ENCODE measurements at regions not wholly inside any gene's neighbourhood (a gene's known extent, or its start where the extent isn't known, plus 50 kb on each side); places are given as distances from the start of the nearest gene placed in this dataset.

DNA sequence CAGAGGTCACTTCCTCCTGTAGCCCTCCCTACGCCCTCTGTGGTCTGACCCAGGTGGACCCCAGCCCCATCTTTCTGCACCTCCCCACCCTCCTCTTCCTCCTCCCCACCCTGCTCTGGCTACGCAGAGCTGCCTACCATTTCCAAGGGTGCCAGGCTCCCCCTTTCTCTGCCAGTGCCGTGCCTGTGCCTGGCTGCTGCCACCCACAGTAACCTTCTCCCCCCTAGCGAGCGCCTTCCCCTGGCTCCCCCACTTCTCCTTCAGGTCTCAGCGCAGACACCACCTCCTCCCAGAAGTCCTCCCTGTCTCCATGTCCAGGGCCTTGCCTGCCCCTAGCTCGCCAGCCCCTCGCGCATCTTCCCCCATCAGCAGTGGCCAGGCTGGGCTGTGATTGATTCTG is 471.5 kb downstream of the PTPRU start:
- H3K4me3 ChIP-seq (ENCODE audit: low read length) = no peak overlapping the region
- no peak overlapping the region for H3K9ac ChIP-seq (ENCODE audit: low read depth, low read length)
- no peak overlapping the region for H3K27ac ChIP-seq (ENCODE audit: low read length)
- H3K9me3 ChIP-seq (ENCODE audit: insufficient read depth, low read depth, low read length) = no peaks in the 10 kb centered on the region
- peaks cover 6% of the 10 kb centered on the region; the same call in 1 of the 2 replicates for H3K4me1 ChIP-seq (ENCODE audit: insufficient read depth, low read length)
- H3K36me3 ChIP-seq (ENCODE audit: insufficient read depth, low read depth, low read length) = no peaks in the 10 kb centered on the region
- no peaks in the 10 kb centered on the region; the same call in 1 of the 2 replicates for H3K27me3 ChIP-seq (ENCODE audit: insufficient read depth, low read length)

DNA sequence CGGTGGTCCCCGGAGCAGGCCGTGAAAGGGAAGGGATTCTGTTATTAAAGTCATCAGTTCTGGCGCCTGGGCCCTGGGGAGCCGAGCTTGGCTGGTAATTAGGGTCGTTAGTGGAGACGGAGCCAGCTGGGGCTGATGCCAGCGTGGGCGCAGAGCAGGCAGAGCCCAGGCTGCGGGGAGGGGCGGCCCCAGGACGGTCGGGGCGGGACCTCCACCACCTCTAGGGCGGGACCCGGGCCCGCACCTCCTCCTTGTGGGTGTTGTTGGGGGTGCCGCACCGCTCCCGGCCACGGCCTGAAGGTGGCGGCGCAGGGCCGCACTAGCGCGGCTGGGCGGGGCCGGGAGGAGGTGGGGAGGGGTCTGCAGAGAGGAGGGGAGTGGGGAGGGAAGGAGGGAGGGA is 470.6 kb downstream of the PTPRU start:
- H3K4me1 ChIP-seq (ENCODE audit: insufficient read depth, low read length) = peaks cover 6% of the 10 kb centered on the region; the same call in 1 of the 2 replicates
- peak overlapping the region; percentile 61; the same call in 1 of the 2 replicates for H3K4me3 ChIP-seq (ENCODE audit: low read length)
- no peaks in the 10 kb centered on the region for H3K9me3 ChIP-seq (ENCODE audit: insufficient read depth, low read depth, low read length)
- H3K27me3 ChIP-seq (ENCODE audit: insufficient read depth, low read length) = no peaks in the 10 kb centered on the region; the same call in 1 of the 2 replicates
- H3K27ac ChIP-seq (ENCODE audit: low read length) = no peak overlapping the region
- no peak overlapping the region for H3K9ac ChIP-seq (ENCODE audit: low read depth, low read length)
- no peaks in the 10 kb centered on the region for H3K36me3 ChIP-seq (ENCODE audit: insufficient read depth, low read depth, low read length)

DNA sequence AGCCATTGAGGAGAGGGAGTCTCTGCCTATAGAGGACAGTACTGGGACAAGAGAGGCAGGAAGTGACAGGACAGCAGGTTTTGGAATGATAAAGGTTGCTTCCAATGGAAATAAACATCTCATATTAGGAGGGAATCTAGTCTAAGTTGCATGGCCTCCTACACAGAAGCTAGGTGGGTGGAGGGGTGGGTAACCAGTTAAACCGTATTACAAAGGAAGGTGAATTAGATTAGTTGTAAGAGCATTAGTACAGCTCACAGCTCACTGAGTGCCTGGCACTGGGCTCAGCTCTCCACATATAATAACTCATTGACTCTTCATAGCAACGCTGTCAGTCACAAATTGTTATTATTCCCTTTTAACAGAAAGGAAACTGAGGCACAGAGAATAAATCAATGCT is 468.1 kb downstream of the PTPRU start:
- Histone ChIP-seq H3K4me1 (ENCODE audit: insufficient read depth, low read length) (peaks cover 6% of the 10 kb centered on the region; the same call in 1 of the 2 replicates), H3K36me3 (ENCODE audit: insufficient read depth, low read depth, low read length) (no peaks in the 10 kb centered on the region), H3K9me3 (ENCODE audit: insufficient read depth, low read depth, low read length) (no peaks in the 10 kb centered on the region), H3K27me3 (ENCODE audit: insufficient read depth, low read length) (no peaks in the 10 kb centered on the region; the same call in 1 of the 2 replicates), H3K4me3 (ENCODE audit: low read length) (no peak overlapping the region), H3K9ac (ENCODE audit: low read depth, low read length) (no peak overlapping the region), H3K27ac (ENCODE audit: low read length) (no peak overlapping the region)

DNA sequence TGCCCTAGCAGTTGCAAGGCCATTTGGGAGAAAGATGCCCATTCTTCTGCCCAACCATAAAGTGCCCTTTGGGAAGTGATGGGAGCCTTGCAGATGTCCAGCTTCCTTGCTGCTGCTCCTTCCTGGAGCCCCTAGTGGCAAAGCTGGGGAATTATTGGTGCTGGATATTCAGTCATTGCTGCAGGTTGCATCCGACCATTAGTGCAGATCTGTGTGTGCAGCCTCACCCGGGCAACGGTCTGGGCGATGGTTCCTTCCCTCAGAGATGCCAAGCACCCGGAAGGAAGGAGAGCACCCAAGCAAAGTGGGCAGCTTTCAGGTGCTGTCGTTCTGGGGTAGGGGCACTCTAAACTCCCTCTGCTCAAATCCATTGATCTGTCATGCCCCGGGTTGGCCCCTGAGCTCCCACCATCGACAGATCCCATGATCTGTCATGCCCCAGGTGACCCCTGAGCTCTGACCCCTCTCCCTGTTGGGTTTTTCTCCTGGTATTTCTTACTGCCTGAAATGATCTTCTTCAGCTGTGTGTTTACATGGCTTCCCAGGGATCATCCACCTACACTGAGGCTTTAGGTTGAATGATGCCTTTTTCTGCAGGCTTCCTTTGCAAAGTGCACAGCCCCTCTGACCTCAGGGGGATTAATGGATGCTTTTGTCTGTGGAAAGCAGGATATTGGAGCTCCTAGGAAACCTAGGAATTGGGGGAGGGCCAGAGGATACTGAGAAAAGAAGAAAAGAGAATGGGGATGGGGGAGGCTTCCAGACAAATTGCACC is 467.5 kb downstream of the PTPRU start:
- H3K4me1 ChIP-seq (ENCODE audit: insufficient read depth, low read length) = peaks cover 6% of the 10 kb centered on the region; the same call in 1 of the 2 replicates
- no peaks in the 10 kb centered on the region; the same call in 1 of the 2 replicates for H3K27me3 ChIP-seq (ENCODE audit: insufficient read depth, low read length)
- H3K9ac ChIP-seq (ENCODE audit: low read depth, low read length) = no peak overlapping the region
- H3K9me3 ChIP-seq (ENCODE audit: insufficient read depth, low read depth, low read length) = no peaks in the 10 kb centered on the region
- no peak overlapping the region for H3K4me3 ChIP-seq (ENCODE audit: low read length)
- H3K27ac ChIP-seq (ENCODE audit: low read length) = no peak overlapping the region
- no peaks in the 10 kb centered on the region for H3K36me3 ChIP-seq (ENCODE audit: insufficient read depth, low read depth, low read length)

DNA sequence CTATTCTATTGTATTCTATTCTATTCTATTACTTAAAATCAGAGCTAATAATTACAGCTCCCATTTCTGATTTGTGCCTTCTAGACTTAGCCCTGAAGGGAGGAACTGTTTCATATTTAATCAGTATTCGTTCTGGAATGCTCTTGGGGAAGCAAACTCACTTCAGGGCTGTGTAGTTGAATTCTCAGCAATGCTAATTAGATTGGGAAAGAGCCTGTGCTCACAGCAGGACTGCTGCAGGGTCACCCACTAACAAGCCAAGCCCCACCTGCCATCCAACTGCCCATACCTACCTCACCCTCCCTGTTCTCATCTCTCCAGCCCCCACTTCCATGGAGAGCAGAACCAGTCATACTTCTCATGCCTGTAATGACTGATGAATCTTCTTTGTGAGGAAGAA is 464.2 kb downstream of the PTPRU start:
- Histone ChIP-seq H3K9ac (ENCODE audit: low read depth, low read length) (no peak overlapping the region), H3K36me3 (ENCODE audit: insufficient read depth, low read depth, low read length) (no peaks in the 10 kb centered on the region), H3K4me3 (ENCODE audit: low read length) (no peak overlapping the region), H3K27ac (ENCODE audit: low read length) (no peak overlapping the region), H3K4me1 (ENCODE audit: insufficient read depth, low read length) (peaks cover 6% of the 10 kb centered on the region; the same call in 1 of the 2 replicates), H3K9me3 (ENCODE audit: insufficient read depth, low read depth, low read length) (no peaks in the 10 kb centered on the region), H3K27me3 (ENCODE audit: insufficient read depth, low read length) (no peaks in the 10 kb centered on the region; the same call in 1 of the 2 replicates)

DNA sequence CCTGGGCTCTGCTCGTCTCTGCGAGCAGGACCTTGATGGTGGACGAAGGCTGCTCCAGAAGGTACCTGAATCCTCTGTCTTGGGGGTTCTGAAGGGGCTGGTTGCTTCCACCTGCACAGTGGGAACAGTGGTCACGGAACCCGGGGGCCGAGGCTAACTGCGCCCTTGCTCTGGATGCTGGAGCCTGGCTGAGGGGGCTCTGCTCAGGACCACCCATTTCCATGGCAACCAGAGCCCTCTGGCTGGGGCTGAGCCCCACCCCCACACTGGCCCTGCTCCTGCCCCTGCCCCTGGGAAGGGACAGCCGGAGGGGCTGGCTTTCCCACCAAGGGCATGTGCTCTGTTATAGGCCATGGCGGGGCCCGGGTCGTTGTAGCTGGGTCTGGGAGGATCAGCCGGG is 462.3 kb downstream of the PTPRU start:
- H3K36me3 ChIP-seq (ENCODE audit: insufficient read depth, low read depth, low read length) = no peaks in the 10 kb centered on the region

DNA sequence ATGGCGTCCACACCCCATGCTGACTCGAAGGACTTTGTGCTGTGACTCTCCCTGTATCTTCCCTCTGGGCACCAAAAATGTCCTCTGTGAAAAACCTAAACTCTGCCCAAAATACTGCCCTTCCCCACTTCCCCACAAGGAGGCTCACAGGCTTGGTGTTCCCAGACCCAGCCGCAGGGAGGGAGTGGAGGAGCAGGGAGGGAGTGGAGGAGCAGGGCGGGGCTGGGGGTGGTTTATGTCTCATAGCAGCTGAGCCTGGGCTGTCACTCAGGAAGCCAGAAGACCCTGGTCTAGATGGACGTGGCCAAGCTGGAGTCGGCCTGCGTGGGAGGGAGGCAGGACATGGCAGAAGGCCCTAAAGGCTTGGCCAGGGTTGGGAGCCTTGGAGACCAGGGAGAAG is 461.7 kb downstream of the PTPRU start:
- no peaks in the 10 kb centered on the region for H3K27me3 ChIP-seq (ENCODE audit: insufficient read depth, low read length)

More for the DNA sequence above, 462.3 kb downstream of the PTPRU start:
- no peak overlapping the region for H3K9ac ChIP-seq (ENCODE audit: low read depth, low read length)
- H3K4me3 ChIP-seq (ENCODE audit: low read length) = no peak overlapping the region
- H3K4me1 ChIP-seq (ENCODE audit: insufficient read depth, low read length) = no peaks in the 10 kb centered on the region
- H3K27ac ChIP-seq (ENCODE audit: low read length) = no peak overlapping the region
- H3K27me3 ChIP-seq (ENCODE audit: insufficient read depth, low read length) = no peaks in the 10 kb centered on the region
- H3K9me3 ChIP-seq (ENCODE audit: insufficient read depth, low read depth, low read length) = no peaks in the 10 kb centered on the region

DNA sequence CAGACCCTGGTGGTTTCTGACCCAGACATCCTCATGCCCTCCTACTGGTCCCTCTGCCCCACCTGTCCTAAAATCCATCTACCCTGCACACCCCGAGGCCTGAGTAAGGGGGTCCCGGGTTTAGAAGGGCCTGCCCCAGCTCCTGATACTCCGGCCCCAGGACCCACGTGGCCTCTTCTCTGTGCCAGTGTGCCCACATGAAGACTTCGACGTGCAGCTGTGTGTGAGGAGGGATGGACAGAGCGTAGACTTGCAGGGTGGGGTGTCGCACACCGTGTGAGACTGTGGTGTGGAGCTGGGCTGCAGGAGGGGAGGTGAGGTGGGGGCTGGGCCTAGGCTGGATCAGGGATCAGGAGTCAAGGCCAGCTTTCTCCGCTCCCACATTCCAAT is 461.1 kb downstream of the PTPRU start:
- H3K4me1 ChIP-seq (ENCODE audit: insufficient read depth, low read length) = no peaks in the 10 kb centered on the region
- no peak overlapping the region for H3K4me3 ChIP-seq (ENCODE audit: low read length)
- no peak overlapping the region for H3K9ac ChIP-seq (ENCODE audit: low read depth, low read length)
- no peaks in the 10 kb centered on the region for H3K9me3 ChIP-seq (ENCODE audit: insufficient read depth, low read depth, low read length)
- H3K27ac ChIP-seq (ENCODE audit: low read length) = no peak overlapping the region
- H3K27me3 ChIP-seq (ENCODE audit: insufficient read depth, low read length) = no peaks in the 10 kb centered on the region
- H3K36me3 ChIP-seq (ENCODE audit: insufficient read depth, low read depth, low read length) = no peaks in the 10 kb centered on the region

More for the DNA sequence above, 461.7 kb downstream of the PTPRU start:
- no peaks in the 10 kb centered on the region for H3K36me3 ChIP-seq (ENCODE audit: insufficient read depth, low read depth, low read length)
- H3K4me3 ChIP-seq (ENCODE audit: low read length) = no peak overlapping the region
- no peak overlapping the region for H3K27ac ChIP-seq (ENCODE audit: low read length)
- H3K9ac ChIP-seq (ENCODE audit: low read depth, low read length) = no peak overlapping the region
- no peaks in the 10 kb centered on the region for H3K9me3 ChIP-seq (ENCODE audit: insufficient read depth, low read depth, low read length)
- no peaks in the 10 kb centered on the region for H3K4me1 ChIP-seq (ENCODE audit: insufficient read depth, low read length)

DNA sequence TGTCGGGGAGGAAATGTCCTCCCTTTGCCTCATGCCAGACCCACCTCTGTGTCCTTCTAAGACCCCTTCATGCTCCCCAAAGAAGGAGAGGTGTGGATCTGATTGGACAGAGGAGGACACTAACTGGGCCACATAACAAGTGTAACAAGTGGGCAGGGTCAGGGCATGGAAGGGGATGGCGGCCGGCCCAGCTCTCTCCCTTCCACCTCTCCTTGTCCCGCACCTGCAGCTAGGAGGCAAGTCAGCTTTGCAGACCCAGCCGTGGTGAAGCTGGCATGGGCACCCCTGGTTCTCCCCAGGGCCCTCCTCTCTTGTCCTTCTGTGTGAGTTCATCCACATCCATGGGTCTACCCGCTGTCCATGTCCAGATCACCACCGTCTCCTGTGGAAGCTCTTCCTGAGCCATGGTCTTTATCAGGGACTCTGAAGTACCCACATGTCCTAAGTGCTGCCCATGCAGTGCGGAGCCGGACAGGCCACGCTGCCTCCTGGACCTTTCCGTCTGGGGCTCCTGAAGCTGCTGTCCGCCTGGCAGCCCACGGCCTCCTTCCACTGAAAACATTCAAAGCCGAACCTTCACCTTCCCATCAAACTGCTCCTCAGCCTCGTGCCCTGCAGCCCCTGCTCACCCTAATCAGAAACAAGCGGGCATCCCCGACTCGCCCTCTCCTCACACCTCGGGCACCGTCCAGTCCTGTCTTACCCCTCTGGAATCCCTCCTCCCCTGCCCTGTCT is 460.5 kb downstream of the PTPRU start:
- Histone ChIP-seq H3K36me3 (ENCODE audit: insufficient read depth, low read depth, low read length) (no peaks in the 10 kb centered on the region), H3K9me3 (ENCODE audit: insufficient read depth, low read depth, low read length) (no peaks in the 10 kb centered on the region), H3K27ac (ENCODE audit: low read length) (no peak overlapping the region), H3K27me3 (ENCODE audit: insufficient read depth, low read length) (no peaks in the 10 kb centered on the region), H3K9ac (ENCODE audit: low read depth, low read length) (no peak overlapping the region), H3K4me1 (ENCODE audit: insufficient read depth, low read length) (no peaks in the 10 kb centered on the region), H3K4me3 (ENCODE audit: low read length) (no peak overlapping the region)

DNA sequence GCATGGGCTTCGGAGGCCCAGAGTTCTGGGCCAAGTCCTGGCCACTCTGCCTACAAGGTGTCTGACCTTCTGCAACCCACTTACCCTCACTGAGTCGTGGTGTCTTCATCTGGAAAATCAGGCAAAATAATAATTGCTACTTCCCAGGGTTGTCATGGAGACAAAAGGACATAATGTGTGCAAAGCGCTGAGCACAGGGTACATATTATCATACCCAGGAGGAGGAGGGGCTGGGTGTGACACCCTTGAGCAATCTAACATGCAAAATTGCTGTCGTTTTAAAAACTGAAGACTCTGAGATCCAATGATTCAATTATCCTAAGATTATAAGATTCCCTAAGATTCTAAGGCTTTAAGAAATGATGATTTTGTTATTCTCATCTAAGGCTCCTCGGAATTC is 459.5 kb downstream of the PTPRU start:
- H3K27me3 ChIP-seq (ENCODE audit: insufficient read depth, low read length) = no peaks in the 10 kb centered on the region
- no peaks in the 10 kb centered on the region for H3K4me1 ChIP-seq (ENCODE audit: insufficient read depth, low read length)
- H3K4me3 ChIP-seq (ENCODE audit: low read length) = no peak overlapping the region
- no peaks in the 10 kb centered on the region for H3K36me3 ChIP-seq (ENCODE audit: insufficient read depth, low read depth, low read length)
- no peaks in the 10 kb centered on the region for H3K9me3 ChIP-seq (ENCODE audit: insufficient read depth, low read depth, low read length)
- H3K27ac ChIP-seq (ENCODE audit: low read length) = no peak overlapping the region
- H3K9ac ChIP-seq (ENCODE audit: low read depth, low read length) = no peak overlapping the region

DNA sequence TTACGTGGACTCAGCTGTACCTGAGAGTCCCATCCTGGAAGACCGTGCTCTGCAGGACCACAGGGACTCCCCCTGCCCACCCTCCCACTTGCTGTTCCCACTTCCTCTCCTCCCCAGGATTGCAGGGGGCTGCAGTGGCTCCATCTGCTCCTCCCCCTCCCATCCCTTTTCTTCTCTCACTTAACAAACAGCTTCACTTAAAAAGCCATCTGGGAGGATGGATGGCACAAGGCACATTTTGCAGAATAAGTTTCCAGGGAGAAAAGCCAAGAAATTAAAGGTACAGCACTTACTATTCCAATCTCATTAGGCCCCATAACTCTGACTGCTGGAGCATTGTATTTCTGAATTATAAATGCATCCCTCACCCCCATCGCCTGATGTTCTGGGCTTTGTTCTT is 458.7 kb downstream of the PTPRU start:
- Histone ChIP-seq H3K4me3 (ENCODE audit: low read length) (no peak overlapping the region), H3K9ac (ENCODE audit: low read depth, low read length) (no peak overlapping the region), H3K9me3 (ENCODE audit: insufficient read depth, low read depth, low read length) (no peaks in the 10 kb centered on the region), H3K27me3 (ENCODE audit: insufficient read depth, low read length) (no peaks in the 10 kb centered on the region; the same call in 1 of the 2 replicates), H3K4me1 (ENCODE audit: insufficient read depth, low read length) (no peaks in the 10 kb centered on the region), H3K36me3 (ENCODE audit: insufficient read depth, low read depth, low read length) (no peaks in the 10 kb centered on the region), H3K27ac (ENCODE audit: low read length) (no peak overlapping the region)

DNA sequence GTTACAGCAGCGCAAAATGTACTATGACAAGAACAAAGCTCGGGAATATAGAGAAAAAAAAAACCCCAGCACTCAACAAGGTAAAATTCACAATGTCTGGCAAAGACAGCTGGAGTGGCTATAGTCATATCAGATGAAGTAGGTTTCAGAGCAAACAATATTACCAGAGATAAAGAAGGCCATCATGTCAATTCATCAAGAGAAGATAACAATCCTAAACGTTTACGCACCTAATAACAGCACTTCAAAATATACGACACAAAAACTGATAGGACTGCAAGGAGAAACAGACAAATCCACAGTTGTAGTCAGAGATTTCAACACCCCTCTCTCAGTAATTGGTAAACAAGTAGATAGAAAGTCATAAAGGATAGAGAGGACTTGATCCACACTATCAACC is 455.2 kb downstream of the PTPRU start:
- H3K4me1 ChIP-seq (ENCODE audit: insufficient read depth, low read length) = no peaks in the 10 kb centered on the region
- H3K27me3 ChIP-seq (ENCODE audit: insufficient read depth, low read length) = no peaks in the 10 kb centered on the region; the same call in 1 of the 2 replicates
- H3K27ac ChIP-seq (ENCODE audit: low read length) = no peak overlapping the region

More for the DNA sequence above, 455.2 kb downstream of the PTPRU start:
- H3K36me3 ChIP-seq (ENCODE audit: insufficient read depth, low read depth, low read length) = no peaks in the 10 kb centered on the region
- H3K4me3 ChIP-seq (ENCODE audit: low read length) = no peak overlapping the region
- H3K9me3 ChIP-seq (ENCODE audit: insufficient read depth, low read depth, low read length) = no peaks in the 10 kb centered on the region
- no peak overlapping the region for H3K9ac ChIP-seq (ENCODE audit: low read depth, low read length)
